Adrenal gland (tissue), 5 donors: ENCODE measurements at regions not wholly inside any gene's neighbourhood (a gene's known extent, or its start where the extent isn't known, plus 50 kb on each side); places are given as distances from the start of the nearest gene placed in this dataset.

Source experiments
- POLR2A ChIP-seq, 2 donors: fragments of 450-650 bp; IDR thresholded peaks; one replicate each; pipeline ENCODE4 v1.6.1; 2017; ENCODE audit warnings: antibody characterized with exemption in 2 of 2, mild to moderate bottlenecking in 2 of 2, moderate library complexity in 1 of 2
- TF ChIP-seq, protein P1 (sequence below), 6 experiments: fragments of 450-650 bp in 4 of 6; fragments of 200-600 bp in 2 of 6; sonication (generic) in 1 of 6; IDR thresholded peaks; 1 replicate in 5 of 6; 2 replicates in 1 of 6; pipeline versions ENCODE4 v1.5.1 to v1.8.0; 2016 to 2021; ENCODE audit warnings: antibody characterized with exemption in 6 of 6, mild to moderate bottlenecking in 2 of 6, moderate library complexity in 1 of 6
- donor health status: DM: no; HTN: no; CAD: no.

DNA sequence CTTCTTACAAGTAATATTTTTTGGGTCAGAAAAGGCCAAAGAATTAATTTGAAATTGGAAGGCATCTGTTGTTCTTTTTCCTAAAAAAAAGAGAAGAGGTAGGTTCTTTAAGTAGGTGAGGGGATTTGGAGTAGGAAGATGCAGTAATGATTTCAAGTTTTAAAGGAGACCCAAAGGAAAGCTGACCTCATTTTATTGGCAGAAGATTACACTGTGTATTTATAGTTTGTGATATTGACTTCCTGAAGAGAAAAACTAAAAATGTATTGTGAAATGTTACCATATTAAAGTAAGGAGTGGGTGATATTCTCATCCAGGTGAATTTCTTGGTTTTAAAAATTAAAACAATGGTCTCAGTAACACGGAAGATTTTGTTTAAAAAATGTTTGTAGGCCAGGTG lies 56.6 kb upstream of the CELF2 start:
- TF ChIP-seq, protein P1, sequence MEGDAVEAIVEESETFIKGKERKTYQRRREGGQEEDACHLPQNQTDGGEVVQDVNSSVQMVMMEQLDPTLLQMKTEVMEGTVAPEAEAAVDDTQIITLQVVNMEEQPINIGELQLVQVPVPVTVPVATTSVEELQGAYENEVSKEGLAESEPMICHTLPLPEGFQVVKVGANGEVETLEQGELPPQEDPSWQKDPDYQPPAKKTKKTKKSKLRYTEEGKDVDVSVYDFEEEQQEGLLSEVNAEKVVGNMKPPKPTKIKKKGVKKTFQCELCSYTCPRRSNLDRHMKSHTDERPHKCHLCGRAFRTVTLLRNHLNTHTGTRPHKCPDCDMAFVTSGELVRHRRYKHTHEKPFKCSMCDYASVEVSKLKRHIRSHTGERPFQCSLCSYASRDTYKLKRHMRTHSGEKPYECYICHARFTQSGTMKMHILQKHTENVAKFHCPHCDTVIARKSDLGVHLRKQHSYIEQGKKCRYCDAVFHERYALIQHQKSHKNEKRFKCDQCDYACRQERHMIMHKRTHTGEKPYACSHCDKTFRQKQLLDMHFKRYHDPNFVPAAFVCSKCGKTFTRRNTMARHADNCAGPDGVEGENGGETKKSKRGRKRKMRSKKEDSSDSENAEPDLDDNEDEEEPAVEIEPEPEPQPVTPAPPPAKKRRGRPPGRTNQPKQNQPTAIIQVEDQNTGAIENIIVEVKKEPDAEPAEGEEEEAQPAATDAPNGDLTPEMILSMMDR (IDR thresholded peaks at IDR 0.05), result no peak
- TF ChIP-seq POLR2A (IDR thresholded peaks at IDR 0.05), result no peak
